ENCODE measurements at regions not wholly inside any gene's neighbourhood (a gene's known extent, or its start where the extent isn't known, plus 50 kb on each side); places are given as distances from the start of the nearest gene placed in this dataset.
"Not testable (repeated sequence)": the region's sequence is repeated elsewhere in the genome, so short reads cannot be mapped to it uniquely, and the experiment has no call there.

DNA sequence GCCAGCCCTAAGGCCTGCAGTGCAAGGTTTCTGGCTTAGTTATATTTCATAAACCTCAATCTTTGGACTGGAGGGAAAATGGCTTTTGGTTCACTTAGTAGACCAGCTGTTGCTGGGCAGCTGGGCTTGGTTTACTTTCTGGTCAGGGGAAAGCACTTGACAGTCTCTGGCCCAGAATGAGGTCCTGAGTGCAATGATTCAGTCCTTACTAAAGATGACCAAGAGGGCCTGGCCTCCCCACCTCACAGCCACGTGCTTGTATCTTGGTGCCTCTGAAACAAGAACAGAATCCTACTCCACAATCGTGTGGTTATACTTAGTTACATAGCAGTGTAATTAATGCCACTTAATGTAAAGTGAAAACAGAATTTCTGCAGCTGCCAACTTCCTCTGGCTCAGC is 325.5 kb upstream of the MEIS1 start:
- no peaks in the 10 kb centered on the region for H3K4me1 ChIP-seq (ENCODE audit: control insufficient read depth, insufficient read depth, low read length, unreplicated experiment)
- H3K27me3 ChIP-seq (ENCODE audit: insufficient read depth, low read length): no peaks in the 10 kb centered on the region
- H2AFZ ChIP-seq (ENCODE audit: low read length, unreplicated experiment): no peak overlapping the region
- H3K36me3 ChIP-seq (ENCODE audit: insufficient read depth, low read length): no peaks in the 10 kb centered on the region
- H3K4me3 ChIP-seq (ENCODE audit: low read depth, low read length): no peak overlapping the region
- no peak overlapping the region for H3K27ac ChIP-seq (ENCODE audit: low read depth, low read length)
- no peaks in the 10 kb centered on the region for H3K79me2 ChIP-seq (ENCODE audit: control insufficient read depth, insufficient read depth, low read length, unreplicated experiment)

GRCh38 chr2:66105066-66105753 is 329.7 kb upstream of the MEIS1 start:
- Histone ChIP-seq H3K36me3 (ENCODE audit: insufficient read depth, low read length) (no peaks in the 10 kb centered on the region), H3K27ac (ENCODE audit: low read depth, low read length) (no peak overlapping the region), H3K79me2 (ENCODE audit: control insufficient read depth, insufficient read depth, low read length, unreplicated experiment) (no peaks in the 10 kb centered on the region), H3K27me3 (ENCODE audit: insufficient read depth, low read length) (no peaks in the 10 kb centered on the region), H3K4me3 (ENCODE audit: low read depth, low read length) (no peak overlapping the region), H3K4me1 (ENCODE audit: control insufficient read depth, insufficient read depth, low read length, unreplicated experiment) (no peaks in the 10 kb centered on the region), H2AFZ (ENCODE audit: low read length, unreplicated experiment) (no peak overlapping the region)

DNA sequence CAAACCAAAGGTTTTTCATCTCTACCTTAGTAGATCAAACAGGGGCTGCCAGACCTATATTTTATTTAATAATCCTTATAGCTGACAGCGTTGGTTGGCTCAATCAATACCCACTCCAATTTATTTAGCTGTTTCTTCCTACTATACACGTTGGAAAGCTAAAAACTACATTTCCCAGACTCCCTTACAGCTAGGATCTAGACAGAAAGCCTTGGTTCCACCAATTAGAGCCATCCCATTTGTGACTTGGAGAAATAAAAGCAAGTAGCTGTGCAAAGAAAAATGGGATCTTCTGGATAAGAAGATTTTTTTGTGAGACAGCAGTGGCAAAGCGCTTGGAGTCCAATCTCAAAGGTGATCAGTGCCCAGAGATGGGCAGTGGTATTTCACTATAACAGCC is 331.3 kb upstream of the MEIS1 start:
- Histone ChIP-seq H3K79me2 (ENCODE audit: control insufficient read depth, insufficient read depth, low read length, unreplicated experiment) (no peaks in the 10 kb centered on the region), H2AFZ (ENCODE audit: low read length, unreplicated experiment) (no peak overlapping the region), H3K27ac (ENCODE audit: low read depth, low read length) (no peak overlapping the region), H3K27me3 (ENCODE audit: insufficient read depth, low read length) (no peaks in the 10 kb centered on the region), H3K4me1 (ENCODE audit: control insufficient read depth, insufficient read depth, low read length, unreplicated experiment) (no peaks in the 10 kb centered on the region), H3K4me3 (ENCODE audit: low read depth, low read length) (no peak overlapping the region), H3K36me3 (ENCODE audit: insufficient read depth, low read length) (no peaks in the 10 kb centered on the region)

DNA sequence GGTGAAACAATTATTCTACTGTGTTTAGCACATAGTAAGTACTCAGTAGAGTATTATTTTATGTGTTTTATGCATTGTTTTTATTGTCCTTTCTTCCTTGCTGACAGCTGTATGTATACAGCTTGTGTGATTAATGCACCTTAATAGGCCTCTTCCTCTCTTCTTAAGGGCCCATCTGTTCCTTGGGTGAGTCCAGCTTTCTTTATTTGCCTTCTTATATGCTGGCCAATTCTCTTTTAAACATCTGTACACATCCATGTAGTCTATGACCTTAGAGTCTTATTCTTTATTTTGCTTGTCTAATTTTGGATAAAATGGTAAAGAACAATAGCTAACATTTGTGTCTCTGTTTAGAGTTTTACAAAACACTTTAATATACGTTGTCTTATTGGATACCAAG is 333.7 kb upstream of the MEIS1 start:
- no peak overlapping the region for H3K27ac ChIP-seq (ENCODE audit: low read depth, low read length)
- H3K36me3 ChIP-seq (ENCODE audit: insufficient read depth, low read length): no peaks in the 10 kb centered on the region
- H3K79me2 ChIP-seq (ENCODE audit: control insufficient read depth, insufficient read depth, low read length, unreplicated experiment): no peaks in the 10 kb centered on the region
- H3K4me1 ChIP-seq (ENCODE audit: control insufficient read depth, insufficient read depth, low read length, unreplicated experiment): no peaks in the 10 kb centered on the region
- no peaks in the 10 kb centered on the region for H3K27me3 ChIP-seq (ENCODE audit: insufficient read depth, low read length)
- H3K4me3 ChIP-seq (ENCODE audit: low read depth, low read length): no peak overlapping the region
- H2AFZ ChIP-seq (ENCODE audit: low read length, unreplicated experiment): no peak overlapping the region

GRCh38 chr2:66095820-66096345 is 339.0 kb upstream of the MEIS1 start:
- H2AFZ ChIP-seq (ENCODE audit: low read length, unreplicated experiment): no peak overlapping the region
- H3K4me3 ChIP-seq (ENCODE audit: low read depth, low read length): no peak overlapping the region
- no peaks in the 10 kb centered on the region for H3K27me3 ChIP-seq (ENCODE audit: insufficient read depth, low read length)
- no peaks in the 10 kb centered on the region for H3K79me2 ChIP-seq (ENCODE audit: control insufficient read depth, insufficient read depth, low read length, unreplicated experiment)
- no peak overlapping the region for H3K27ac ChIP-seq (ENCODE audit: low read depth, low read length)
- H3K36me3 ChIP-seq (ENCODE audit: insufficient read depth, low read length): no peaks in the 10 kb centered on the region
- H3K4me1 ChIP-seq (ENCODE audit: control insufficient read depth, insufficient read depth, low read length, unreplicated experiment): no peaks in the 10 kb centered on the region

DNA sequence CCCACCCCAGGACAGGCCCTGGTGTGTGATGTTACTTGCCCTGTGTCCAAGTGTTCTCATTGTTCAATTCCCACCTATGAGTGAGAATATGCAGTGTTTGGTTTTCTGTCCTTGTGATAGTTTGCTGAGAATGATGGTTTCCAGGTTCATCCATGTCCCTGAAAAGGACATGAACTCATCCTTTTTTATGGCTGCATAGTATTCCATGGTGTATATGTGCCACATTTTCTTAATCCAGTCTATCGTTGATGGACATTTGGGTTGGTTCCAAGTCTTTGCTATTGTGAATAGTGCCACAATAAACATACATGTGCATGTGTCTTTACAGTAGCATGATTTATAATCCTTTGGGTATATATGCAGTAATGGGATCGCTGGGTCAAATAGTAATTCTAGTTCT is 340.2 kb upstream of the MEIS1 start:
- not testable (repeated sequence) for H3K27me3 ChIP-seq (ENCODE audit: insufficient read depth, low read length); H3K36me3 ChIP-seq (ENCODE audit: insufficient read depth, low read length); H3K4me1 ChIP-seq (ENCODE audit: control insufficient read depth, insufficient read depth, low read length, unreplicated experiment); H3K27ac ChIP-seq (ENCODE audit: low read depth, low read length); H2AFZ ChIP-seq (ENCODE audit: low read length, unreplicated experiment); H3K79me2 ChIP-seq (ENCODE audit: control insufficient read depth, insufficient read depth, low read length, unreplicated experiment); H3K4me3 ChIP-seq (ENCODE audit: low read depth, low read length)

DNA sequence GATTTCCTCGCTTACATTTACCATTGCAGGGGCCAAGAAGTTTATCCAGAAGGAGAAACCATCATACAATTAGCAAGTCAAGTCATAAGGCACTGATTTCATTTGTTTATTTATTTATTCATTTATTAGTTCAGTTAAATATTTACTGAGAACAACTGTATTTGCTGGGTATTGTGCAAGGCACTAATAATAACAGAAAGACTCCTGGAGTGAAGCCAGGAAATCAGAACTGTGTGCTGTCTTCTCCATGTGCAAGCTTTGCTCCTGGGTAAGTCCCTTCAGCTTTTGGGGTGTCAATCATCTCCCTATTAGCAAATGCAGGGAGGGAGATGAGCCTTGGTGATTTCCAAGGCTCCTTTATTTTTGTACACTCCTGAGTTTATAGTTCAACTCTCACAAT is 341.6 kb upstream of the MEIS1 start:
- H3K27me3 ChIP-seq (ENCODE audit: insufficient read depth, low read length): no peaks in the 10 kb centered on the region
- H2AFZ ChIP-seq (ENCODE audit: low read length, unreplicated experiment): no peak overlapping the region
- no peak overlapping the region for H3K4me3 ChIP-seq (ENCODE audit: low read depth, low read length)
- H3K4me1 ChIP-seq (ENCODE audit: control insufficient read depth, insufficient read depth, low read length, unreplicated experiment): no peaks in the 10 kb centered on the region
- no peaks in the 10 kb centered on the region for H3K36me3 ChIP-seq (ENCODE audit: insufficient read depth, low read length)
- H3K27ac ChIP-seq (ENCODE audit: low read depth, low read length): no peak overlapping the region
- no peaks in the 10 kb centered on the region for H3K79me2 ChIP-seq (ENCODE audit: control insufficient read depth, insufficient read depth, low read length, unreplicated experiment)

GRCh38 chr2:66084948-66085590 is 349.9 kb upstream of the MEIS1 start:
- no peaks in the 10 kb centered on the region for H3K79me2 ChIP-seq (ENCODE audit: control insufficient read depth, insufficient read depth, low read length, unreplicated experiment)
- no peak overlapping the region for H3K4me3 ChIP-seq (ENCODE audit: low read depth, low read length)
- H3K4me1 ChIP-seq (ENCODE audit: control insufficient read depth, insufficient read depth, low read length, unreplicated experiment): no peaks in the 10 kb centered on the region
- no peaks in the 10 kb centered on the region for H3K27me3 ChIP-seq (ENCODE audit: insufficient read depth, low read length)
- no peaks in the 10 kb centered on the region for H3K36me3 ChIP-seq (ENCODE audit: insufficient read depth, low read length)
- no peak overlapping the region for H3K27ac ChIP-seq (ENCODE audit: low read depth, low read length)
- no peak overlapping the region for H2AFZ ChIP-seq (ENCODE audit: low read length, unreplicated experiment)

DNA sequence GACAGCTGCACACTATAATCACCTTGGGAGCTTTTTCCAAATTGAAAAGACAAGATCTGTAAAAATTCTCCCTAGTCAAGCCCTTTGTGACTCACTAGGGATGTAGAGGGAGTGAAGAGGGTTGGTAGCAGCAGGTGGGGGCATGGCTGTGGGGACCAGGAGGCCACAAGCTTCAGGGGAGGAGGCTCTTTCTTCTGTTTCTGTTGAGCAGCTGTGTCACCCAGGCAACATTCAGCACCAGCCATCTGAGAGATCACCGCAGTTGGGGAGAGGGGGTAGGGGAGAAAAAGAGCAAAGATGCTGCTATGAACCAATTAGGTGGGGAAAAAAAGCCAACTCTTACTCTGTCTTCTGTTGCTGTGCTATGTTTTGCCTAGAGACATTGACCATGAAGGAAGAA is 352.3 kb upstream of the MEIS1 start:
- Histone ChIP-seq H2AFZ (ENCODE audit: low read length, unreplicated experiment) (no peak overlapping the region), H3K27ac (ENCODE audit: low read depth, low read length) (no peak overlapping the region), H3K4me3 (ENCODE audit: low read depth, low read length) (no peak overlapping the region), H3K36me3 (ENCODE audit: insufficient read depth, low read length) (no peaks in the 10 kb centered on the region), H3K4me1 (ENCODE audit: control insufficient read depth, insufficient read depth, low read length, unreplicated experiment) (no peaks in the 10 kb centered on the region), H3K27me3 (ENCODE audit: insufficient read depth, low read length) (no peaks in the 10 kb centered on the region), H3K79me2 (ENCODE audit: control insufficient read depth, insufficient read depth, low read length, unreplicated experiment) (no peaks in the 10 kb centered on the region)

DNA sequence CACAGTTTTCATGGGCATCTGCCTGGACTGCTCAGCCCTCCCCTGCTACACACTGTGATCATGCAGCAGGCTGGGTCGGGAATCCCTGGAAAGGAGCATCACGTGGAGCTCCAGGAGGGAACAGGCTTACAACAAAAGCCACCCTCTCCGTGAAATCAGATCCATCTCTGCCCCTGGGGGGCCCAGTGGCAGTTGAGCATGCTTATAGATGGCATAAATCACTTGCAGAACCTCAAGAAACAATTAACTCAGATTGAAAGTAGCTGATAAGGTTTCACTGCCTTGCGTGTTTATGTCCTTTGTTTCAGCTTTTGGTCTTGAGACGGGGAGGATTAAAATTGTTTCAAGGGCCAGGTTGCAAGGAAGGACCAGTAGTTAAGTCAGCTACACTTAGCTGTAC is 354.8 kb upstream of the MEIS1 start:
- Histone ChIP-seq H3K4me1 (ENCODE audit: control insufficient read depth, insufficient read depth, low read length, unreplicated experiment) (no peaks in the 10 kb centered on the region), H3K79me2 (ENCODE audit: control insufficient read depth, insufficient read depth, low read length, unreplicated experiment) (no peaks in the 10 kb centered on the region), H3K4me3 (ENCODE audit: low read depth, low read length) (no peak overlapping the region), H3K36me3 (ENCODE audit: insufficient read depth, low read length) (no peaks in the 10 kb centered on the region), H3K27ac (ENCODE audit: low read depth, low read length) (no peak overlapping the region), H2AFZ (ENCODE audit: low read length, unreplicated experiment) (no peak overlapping the region), H3K27me3 (ENCODE audit: insufficient read depth, low read length) (no peaks in the 10 kb centered on the region)

GRCh38 chr2:66073172-66073571 is 361.8 kb upstream of the MEIS1 start:
- Histone ChIP-seq H3K36me3 (ENCODE audit: insufficient read depth, low read length) (no peaks in the 10 kb centered on the region), H3K27me3 (ENCODE audit: insufficient read depth, low read length) (no peaks in the 10 kb centered on the region), H2AFZ (ENCODE audit: low read length, unreplicated experiment) (no peak overlapping the region), H3K27ac (ENCODE audit: low read depth, low read length) (no peak overlapping the region), H3K4me1 (ENCODE audit: control insufficient read depth, insufficient read depth, low read length, unreplicated experiment) (no peaks in the 10 kb centered on the region), H3K4me3 (ENCODE audit: low read depth, low read length) (no peak overlapping the region), H3K79me2 (ENCODE audit: control insufficient read depth, insufficient read depth, low read length, unreplicated experiment) (no peaks in the 10 kb centered on the region)
